Astrocyte (in vitro differentiated cells and primary cell): ENCODE measurements at regions not wholly inside any gene's neighbourhood (a gene's known extent, or its start where the extent isn't known, plus 50 kb on each side); places are given as distances from the start of the nearest gene placed in this dataset.

Experiments used
- EZH2 ChIP-seq: IDR thresholded peaks from 2 replicates; pipeline ENCODE4 v1.6.1; 2012; ENCODE audit warnings: mild to moderate bottlenecking, low read length, inconsistent platforms; ENCODE audit not compliant: insufficient read depth
- TF ChIP-seq, protein P1 (sequence below): IDR thresholded peaks from 2 replicates; pipeline ENCODE4 v1.5.1; 2011; ENCODE audit warnings: low read depth, mild to moderate bottlenecking, inconsistent platforms, low read length, moderate library complexity; ENCODE audit not compliant: insufficient read depth

DNA sequence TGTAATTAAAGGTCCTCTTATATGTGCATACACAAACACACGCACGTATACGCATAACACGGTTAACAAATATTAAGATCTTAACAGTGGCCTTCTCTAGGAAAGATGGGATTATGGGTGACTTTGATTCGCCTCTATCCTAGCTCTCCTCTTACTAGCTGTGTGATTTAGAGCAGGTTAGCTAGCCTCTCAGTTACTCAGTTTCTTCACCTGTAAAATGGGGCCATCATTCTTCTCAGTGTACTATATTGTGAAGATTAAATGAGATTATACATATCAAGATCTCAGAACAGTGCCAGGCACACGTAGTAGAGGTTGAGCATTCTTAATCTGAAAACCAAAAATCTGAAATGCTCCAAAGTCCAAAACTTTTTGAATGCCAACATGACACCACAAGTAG, 159.3 kb downstream of the BCOR start:
- TF ChIP-seq, protein P1, sequence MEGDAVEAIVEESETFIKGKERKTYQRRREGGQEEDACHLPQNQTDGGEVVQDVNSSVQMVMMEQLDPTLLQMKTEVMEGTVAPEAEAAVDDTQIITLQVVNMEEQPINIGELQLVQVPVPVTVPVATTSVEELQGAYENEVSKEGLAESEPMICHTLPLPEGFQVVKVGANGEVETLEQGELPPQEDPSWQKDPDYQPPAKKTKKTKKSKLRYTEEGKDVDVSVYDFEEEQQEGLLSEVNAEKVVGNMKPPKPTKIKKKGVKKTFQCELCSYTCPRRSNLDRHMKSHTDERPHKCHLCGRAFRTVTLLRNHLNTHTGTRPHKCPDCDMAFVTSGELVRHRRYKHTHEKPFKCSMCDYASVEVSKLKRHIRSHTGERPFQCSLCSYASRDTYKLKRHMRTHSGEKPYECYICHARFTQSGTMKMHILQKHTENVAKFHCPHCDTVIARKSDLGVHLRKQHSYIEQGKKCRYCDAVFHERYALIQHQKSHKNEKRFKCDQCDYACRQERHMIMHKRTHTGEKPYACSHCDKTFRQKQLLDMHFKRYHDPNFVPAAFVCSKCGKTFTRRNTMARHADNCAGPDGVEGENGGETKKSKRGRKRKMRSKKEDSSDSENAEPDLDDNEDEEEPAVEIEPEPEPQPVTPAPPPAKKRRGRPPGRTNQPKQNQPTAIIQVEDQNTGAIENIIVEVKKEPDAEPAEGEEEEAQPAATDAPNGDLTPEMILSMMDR, result no peak
- no peak for TF ChIP-seq EZH2
